HepG2 (cell line): ENCODE measurements at regions not wholly inside any gene's neighbourhood (a gene's known extent, or its start where the extent isn't known, plus 50 kb on each side); places are given as distances from the start of the nearest gene placed in this dataset.

ENCODE experiments used
- ATAC-seq: fragments of 200-7000 bp; cut with Tn5 transposase; 3 replicates; pipeline ENCODE4 v1.9.1; 2020; ENCODE audit warnings: mild to moderate bottlenecking, moderate library complexity
- BruUV-seq: library from RNA; stranded (reverse); fragments of 400-500 nt; replicated peaks from 2 replicates; lab custom pipeline; 2021; lab: Mats Ljungman, UMichigan
- CTCF ChIA-PET: fragments of 300-600 bp; formaldehyde crosslinking; extraction: SDS; loops from one replicate; lab custom pipeline; 2021; ENCODE audit warnings: low total read pairs, inconsistent platforms, low intra/inter-chr PET ratio; lab: Yijun Ruan, JAX
- POLR2A ChIA-PET: fragments of 350-600 bp; sonication (Branson Sonifier 250); formaldehyde crosslinking; loops from one replicate; lab custom pipeline; 2020; ENCODE audit warnings: antibody characterized with exemption, inconsistent platforms; lab: Yijun Ruan, JAX
- DNase-seq: peaks from one replicate; pipeline ENCODE4 v3.0.0-alpha.2; 2015; ENCODE audit warnings: low spot score
- FAIRE-seq: peaks from 3 replicates; lab custom pipeline; 2011; peaks lifted over from hg19 to GRCh38; lab: Jason Lieb, UNC
- H2AFZ ChIP-seq: one replicate; pipeline ENCODE4 v1.6.1; 2011; ENCODE audit warnings: low read length, inconsistent platforms
- H3K27ac ChIP-seq: fragments of 300-600 bp; 3 replicates; pipeline ENCODE4 v1.8.0; 2011; ENCODE audit warnings: mixed run types, mild to moderate bottlenecking, mixed read lengths, low read length, inconsistent platforms; ENCODE audit not compliant: insufficient read depth; ENCODE audit errors: extremely low read length
- H3K27me3 ChIP-seq, 2 experiments: fragments of 200-600 bp in 1 of 2; 2 replicates in 1 of 2; 3 replicates in 1 of 2; pipeline versions ENCODE4 v1.6.0 to v1.8.0; 2011; ENCODE audit warnings: low read length in 2 of 2, mild to moderate bottlenecking in 2 of 2, moderate library complexity in 2 of 2, inconsistent platforms in 1 of 2; ENCODE audit not compliant: insufficient read depth in 2 of 2, control insufficient read depth in 1 of 2
- H3K36me3 ChIP-seq, 2 experiments: fragments of 200-600 bp in 1 of 2; replicated peaks in 1 of 2; 2 replicates in 1 of 2; 3 replicates in 1 of 2; pipeline versions ENCODE4 v1.5.1 to v1.8.0; 2011; ENCODE audit warnings: low read length in 2 of 2, inconsistent platforms in 1 of 2; ENCODE audit not compliant: insufficient read depth in 2 of 2, control insufficient read depth in 1 of 2
- H3K4me1 ChIP-seq: 2 replicates; pipeline ENCODE4 v1.5.1; 2012; ENCODE audit warnings: low read length, inconsistent platforms; ENCODE audit not compliant: insufficient read depth
- H3K4me2 ChIP-seq: 2 replicates; pipeline ENCODE4 v1.6.0; 2011; ENCODE audit warnings: low read depth, low read length, inconsistent platforms
- H3K4me3 ChIP-seq, 3 experiments: fragments of 200-600 bp in 1 of 3; sonication (generic), shearing (Covaris generic) in 1 of 3; replicated peaks in 1 of 3; 2 replicates each; pipeline ENCODE4 v1.5.1; 2011 to 2016; ENCODE audit warnings: low read length in 3 of 3, inconsistent platforms in 2 of 3, low read depth in 2 of 3, mild to moderate bottlenecking in 2 of 3, control low read depth in 1 of 3, mixed read lengths in 1 of 3; ENCODE audit not compliant: insufficient read depth in 1 of 3
- H3K79me2 ChIP-seq: one replicate; pipeline ENCODE4 v1.6.1; 2011; ENCODE audit warnings: low read length, inconsistent platforms; ENCODE audit not compliant: insufficient read depth
- H3K9ac ChIP-seq: 2 replicates; pipeline ENCODE4 v1.6.0; 2011; ENCODE audit warnings: mild to moderate bottlenecking, low read depth, low read length, inconsistent platforms; ENCODE audit not compliant: insufficient read depth
- H3K9me3 ChIP-seq: 2 replicates; pipeline ENCODE4 v1.5.1; 2012; ENCODE audit warnings: mild to moderate bottlenecking, low read length
- H4K20me1 ChIP-seq: 2 replicates; pipeline ENCODE4 v1.6.0; 2011; ENCODE audit warnings: inconsistent platforms, mild to moderate bottlenecking, low read length, moderate library complexity; ENCODE audit not compliant: insufficient read depth
- ADNP ChIP-seq: sonication (generic); formaldehyde crosslinking; IDR thresholded peaks from 2 replicates; pipeline ENCODE4 v1.4.0; 2020; ENCODE audit warnings: missing genetic modification reagents
- BCL6 ChIP-seq: IDR thresholded peaks from 2 replicates; pipeline ENCODE4 v1.6.1; 2016; ENCODE audit warnings: missing genetic modification reagents, missing compliant biosample characterization
- ELF1 ChIP-seq: sonication (generic); formaldehyde crosslinking; IDR thresholded peaks from 2 replicates; pipeline ENCODE4 v1.4.0; 2020; ENCODE audit warnings: missing genetic modification reagents
- ELF3 ChIP-seq: IDR thresholded peaks from 2 replicates; pipeline ENCODE4 v1.6.1; 2016; ENCODE audit warnings: missing genetic modification reagents, missing compliant biosample characterization
- FOXC1 ChIP-seq: sonication (generic); formaldehyde crosslinking; IDR thresholded peaks from 2 replicates; pipeline ENCODE4 v1.8.0; 2022; ENCODE audit warnings: mild to moderate bottlenecking, missing genetic modification reagents, borderline replicate concordance
- HMG20A ChIP-seq: IDR thresholded peaks from 2 replicates; pipeline ENCODE4 v1.6.1; 2016; ENCODE audit warnings: borderline replicate concordance
- HOXA9 ChIP-seq: sonication (generic); formaldehyde crosslinking; IDR thresholded peaks from 2 replicates; pipeline ENCODE4 v1.8.1; 2022; ENCODE audit warnings: missing genetic modification reagents, mild to moderate bottlenecking, moderate library complexity, borderline replicate concordance
- JUNB ChIP-seq: sonication (generic); formaldehyde crosslinking; IDR thresholded peaks from 2 replicates; pipeline ENCODE4 v1.8.0; 2022; ENCODE audit warnings: missing genetic modification reagents, mild to moderate bottlenecking, borderline replicate concordance
- KLF13 ChIP-seq: sonication (generic); formaldehyde crosslinking; IDR thresholded peaks from 2 replicates; pipeline ENCODE4 v1.4.0; 2020; ENCODE audit warnings: mild to moderate bottlenecking, missing genetic modification reagents
- PHB2 ChIP-seq: fragments of 450-650 bp; IDR thresholded peaks from 2 replicates; pipeline ENCODE4 v1.6.1; 2018; ENCODE audit not compliant: partially characterized antibody
- SNRNP70 ChIP-seq: fragments of 200-400 bp; formaldehyde crosslinking; IDR thresholded peaks from 2 replicates; pipeline ENCODE4 v1.6.1; 2017; ENCODE audit warnings: mild to moderate bottlenecking, low read depth, low read length, moderate library complexity
- ZBTB1 ChIP-seq: sonication (generic); formaldehyde crosslinking; IDR thresholded peaks from 2 replicates; pipeline ENCODE4 v1.4.0; 2020; ENCODE audit warnings: missing genetic modification reagents, borderline replicate concordance
- ZKSCAN5 ChIP-seq: sonication (generic); formaldehyde crosslinking; IDR thresholded peaks from 2 replicates; pipeline ENCODE4 v1.5.1; 2020; ENCODE audit warnings: mild to moderate bottlenecking, missing genetic modification reagents
- ZNF10 ChIP-seq: sonication (generic); formaldehyde crosslinking; IDR thresholded peaks from 2 replicates; pipeline ENCODE4 v1.4.0; 2020; ENCODE audit warnings: mild to moderate bottlenecking, low read depth, missing genetic modification reagents, borderline replicate concordance
- ZNF251 ChIP-seq: sonication (generic); formaldehyde crosslinking; IDR thresholded peaks from 2 replicates; pipeline ENCODE4 v1.9.0; 2021; ENCODE audit warnings: mild to moderate bottlenecking, missing genetic modification reagents
- ZNF326 ChIP-seq: sonication (generic); formaldehyde crosslinking; IDR thresholded peaks from 2 replicates; pipeline ENCODE4 v1.4.0; 2020; ENCODE audit warnings: missing genetic modification reagents, borderline replicate concordance
- ZNF335 ChIP-seq: sonication (generic); formaldehyde crosslinking; IDR thresholded peaks from 2 replicates; pipeline ENCODE4 v1.4.0; 2020; ENCODE audit warnings: missing genetic modification reagents
- ZNF446 ChIP-seq: sonication (generic); formaldehyde crosslinking; IDR thresholded peaks from 2 replicates; pipeline ENCODE4 v1.5.0; 2020; ENCODE audit warnings: mild to moderate bottlenecking, missing genetic modification reagents
- ZSCAN30 ChIP-seq: sonication (generic); formaldehyde crosslinking; IDR thresholded peaks from 2 replicates; pipeline ENCODE4 v1.5.0; 2020; ENCODE audit warnings: mild to moderate bottlenecking, missing genetic modification reagents
- ZSCAN9 ChIP-seq: IDR thresholded peaks from 2 replicates; pipeline ENCODE4 v1.6.1; 2016; ENCODE audit warnings: borderline replicate concordance
- WGBS: methylation state at CpG from one replicate; pipeline ENCODE4 v1.1.6; 2017; ENCODE audit warnings: low lambda C conversion rate; 5-methylcytosine and 5-hydroxymethylcytosine counted together
- in situ Hi-C: cut with HindIII; loops from 2 replicates; pipeline ENCODE4 v1.10.0; 2017; ENCODE audit warnings: low pct_unique_long_range_greater_than_20kb; ENCODE audit not compliant: extremely low pct_ligation_motif_present
- intact Hi-C: fragments of 100-400 bp; cut with micrococcal nuclease; formaldehyde crosslinking; loops from one replicate; pipeline ENCODE4 v1.10.0; 2022; ENCODE audit not compliant: unreplicated experiment

DNA sequence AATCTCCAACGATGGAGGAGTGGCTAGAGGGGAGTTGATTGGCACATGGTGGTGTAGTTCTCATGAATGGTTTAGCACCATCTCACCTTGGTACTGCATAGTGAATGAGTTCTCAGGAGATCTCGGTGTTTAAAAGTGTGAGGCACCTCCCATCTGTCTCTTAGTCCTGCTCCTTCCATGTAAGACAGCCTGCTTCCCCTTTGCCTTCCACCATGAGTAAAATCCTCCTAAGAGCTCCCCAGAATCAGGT is 428.8 kb upstream of the MAF start:
- in situ Hi-C loops: no loop called here
- H3K4me2 ChIP-seq: no peak overlapping the region
- CTCF ChIA-PET: no interaction called here
- no peaks in the 10 kb centered on the region for H3K27me3 ChIP-seq
- no peak for ATAC-seq
- FAIRE-seq: no peak
- no peaks in the 10 kb centered on the region for H4K20me1 ChIP-seq
- peaks cover 6% of the 10 kb centered on the region; the same call in 1 of the 2 replicates for H3K4me1 ChIP-seq
- no peak overlapping the region for H2AFZ ChIP-seq
- no peaks in the 10 kb centered on the region for H3K79me2 ChIP-seq
- no peaks in the 10 kb centered on the region for H3K36me3 ChIP-seq
- H3K27ac ChIP-seq: no peak overlapping the region
- TF ChIP-seq FOXC1 (no peak), PHB2 (no peak), HOXA9 (CRISPR knock-in tag) (no peak), KLF13 (CRISPR knock-in tag) (no peak), BCL6 (no peak), SNRNP70 (no peak), ZNF326 (CRISPR knock-in tag) (no peak), ZNF251 (CRISPR knock-in tag) (no peak), ZBTB1 (CRISPR knock-in tag) (no peak), ADNP (CRISPR knock-in tag) (no peak), ZNF446 (CRISPR knock-in tag) (no peak), ZSCAN9 (CRISPR knock-in tag) (no peak), ZSCAN30 (CRISPR knock-in tag) (no peak), ZNF10 (CRISPR knock-in tag) (no peak), ELF1 (no peak), ZNF335 (CRISPR knock-in tag) (no peak), HMG20A (CRISPR knock-in tag) (no peak), ELF3 (CRISPR knock-in tag) (no peak), ZKSCAN5 (CRISPR knock-in tag) (no peak), JUNB (CRISPR knock-in tag) (no peak)
- 5% methylated on average over 2 of the region's 2 CpGs for WGBS
- intact Hi-C loops: no loop called here
- BruUV-seq: no TSS peak
- H3K4me3 ChIP-seq: no peak overlapping the region
- H3K9ac ChIP-seq: no peak overlapping the region
- POLR2A ChIA-PET: no interaction called here
- DNase-seq: no peak
- no peaks in the 10 kb centered on the region for H3K9me3 ChIP-seq
